CD4-positive, alpha-beta T cell (primary cell): ENCODE measurements at regions not wholly inside any gene's neighbourhood (a gene's known extent, or its start where the extent isn't known, plus 50 kb on each side); places are given as distances from the start of the nearest gene placed in this dataset.

ENCODE experiments used
- ATAC-seq: fragments of 200-7000 bp; cut with Tn5 transposase; one replicate; pipeline ENCODE4 v1.10.0; 2022; ENCODE audit warnings: mild to moderate bottlenecking; ENCODE audit not compliant: poor library complexity
- CTCF ChIA-PET: fragments of 350-600 bp; sonication (Branson Sonifier 250); formaldehyde crosslinking; loops from one replicate; lab custom pipeline; 2021; ENCODE audit warnings: antibody characterized with exemption, inconsistent platforms; lab: Charles Lee
- POLR2A ChIA-PET: fragments of 350-600 bp; sonication (Branson Sonifier 250); formaldehyde crosslinking; loops from one replicate; lab custom pipeline; 2021; ENCODE audit warnings: antibody characterized with exemption, inconsistent platforms; lab: Charles Lee
- DNase-seq, 14 experiments: peaks; one replicate each; pipeline ENCODE4 v3.0.0-alpha.2; 2013 to 2020; ENCODE audit warnings: mixed read lengths in 2 of 14
- H3K27ac ChIP-seq, 2 donors: one replicate each; pipeline versions ENCODE4 v1.5.1 to v1.7.0; 2013; ENCODE audit warnings: low read length in 2 of 2, low read depth in 1 of 2, mild to moderate bottlenecking in 1 of 2
- H3K27me3 ChIP-seq, 2 experiments: 1 replicate in 1 of 2; 2 replicates in 1 of 2; pipeline versions ENCODE4 v1.6.1 to v1.7.0; 2013; ENCODE audit warnings: low read length in 2 of 2, control low read depth in 1 of 2, mild to moderate bottlenecking in 1 of 2, moderate library complexity in 1 of 2; ENCODE audit not compliant: insufficient read depth in 2 of 2, control insufficient read depth in 1 of 2
- H3K36me3 ChIP-seq: one replicate; pipeline ENCODE4 v1.6.1; 2013; ENCODE audit warnings: low read length, control low read depth; ENCODE audit not compliant: insufficient read depth
- H3K4me1 ChIP-seq: one replicate; pipeline ENCODE4 v1.6.1; 2013; ENCODE audit warnings: low read length, control low read depth; ENCODE audit not compliant: insufficient read depth
- H3K4me3 ChIP-seq: one replicate; pipeline ENCODE4 v1.5.1; 2013; ENCODE audit warnings: mild to moderate bottlenecking, low read length, moderate library complexity
- H3K9me3 ChIP-seq, 2 experiments: 1 replicate in 1 of 2; 2 replicates in 1 of 2; pipeline versions ENCODE4 v1.6.1 to v1.7.0; 2013; ENCODE audit warnings: low read length in 2 of 2, mild to moderate bottlenecking in 2 of 2, control low read depth in 1 of 2, moderate library complexity in 1 of 2; ENCODE audit not compliant: control insufficient read depth in 1 of 2, insufficient read depth in 1 of 2
- H3K27ac Mint-ChIP-seq: one replicate; pipeline ENCODE4 v1.8.0; 2020; ENCODE audit warnings: mixed read lengths
- H3K27me3 Mint-ChIP-seq: one replicate; pipeline ENCODE4 v1.8.0; 2021; ENCODE audit warnings: mixed read lengths
- H3K36me3 Mint-ChIP-seq: one replicate; pipeline ENCODE4 v1.8.0; 2021; ENCODE audit warnings: low read depth, mixed read lengths
- H3K4me1 Mint-ChIP-seq: one replicate; pipeline ENCODE4 v1.8.0; 2021; ENCODE audit warnings: low read depth, mixed read lengths
- H3K4me3 Mint-ChIP-seq: one replicate; pipeline ENCODE4 v1.8.0; 2020; ENCODE audit warnings: mild to moderate bottlenecking, mixed read lengths
- H3K9me3 Mint-ChIP-seq: one replicate; pipeline ENCODE4 v1.8.0; 2020; ENCODE audit warnings: mixed read lengths
- intact Hi-C, 2 experiments: fragments of 100-400 bp; cut with DNase I in 1 of 2; cut with micrococcal nuclease in 1 of 2; formaldehyde crosslinking; loops; one replicate each; pipeline versions ENCODE4 v1.15.1 to v1.9.0; 2023 to 2025; cut with DNase I, micrococcal nuclease
- TF ChIP-seq, protein P1 (sequence below): fragments of 200-600 bp; IDR thresholded peaks from one replicate; pipeline ENCODE4 v1.8.0; 2022; ENCODE audit warnings: antibody characterized with exemption, mild to moderate bottlenecking

DNA sequence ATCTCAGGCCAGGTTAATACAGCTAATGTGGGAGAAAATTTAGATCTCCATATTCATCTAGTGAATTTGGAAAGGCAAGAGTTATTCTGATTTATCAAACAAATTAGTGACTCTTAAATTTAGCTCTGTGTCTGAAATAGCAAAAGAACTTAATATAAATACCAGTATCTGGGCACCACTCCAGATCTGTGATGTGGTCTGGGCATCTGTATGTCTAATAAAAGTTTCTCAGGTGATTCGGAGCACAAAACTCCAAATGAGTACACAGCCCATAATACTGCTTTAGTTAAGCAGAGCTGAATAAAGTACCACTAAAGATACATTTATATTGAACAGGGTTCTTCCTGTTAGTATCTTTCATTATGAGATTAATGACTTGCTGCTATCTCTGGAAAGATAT is 261.4 kb downstream of the BAMBI start:
- TF ChIP-seq, protein P1, sequence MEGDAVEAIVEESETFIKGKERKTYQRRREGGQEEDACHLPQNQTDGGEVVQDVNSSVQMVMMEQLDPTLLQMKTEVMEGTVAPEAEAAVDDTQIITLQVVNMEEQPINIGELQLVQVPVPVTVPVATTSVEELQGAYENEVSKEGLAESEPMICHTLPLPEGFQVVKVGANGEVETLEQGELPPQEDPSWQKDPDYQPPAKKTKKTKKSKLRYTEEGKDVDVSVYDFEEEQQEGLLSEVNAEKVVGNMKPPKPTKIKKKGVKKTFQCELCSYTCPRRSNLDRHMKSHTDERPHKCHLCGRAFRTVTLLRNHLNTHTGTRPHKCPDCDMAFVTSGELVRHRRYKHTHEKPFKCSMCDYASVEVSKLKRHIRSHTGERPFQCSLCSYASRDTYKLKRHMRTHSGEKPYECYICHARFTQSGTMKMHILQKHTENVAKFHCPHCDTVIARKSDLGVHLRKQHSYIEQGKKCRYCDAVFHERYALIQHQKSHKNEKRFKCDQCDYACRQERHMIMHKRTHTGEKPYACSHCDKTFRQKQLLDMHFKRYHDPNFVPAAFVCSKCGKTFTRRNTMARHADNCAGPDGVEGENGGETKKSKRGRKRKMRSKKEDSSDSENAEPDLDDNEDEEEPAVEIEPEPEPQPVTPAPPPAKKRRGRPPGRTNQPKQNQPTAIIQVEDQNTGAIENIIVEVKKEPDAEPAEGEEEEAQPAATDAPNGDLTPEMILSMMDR = no peak
- Histone ChIP-seq H3K27ac (no peak overlapping the region), H3K4me1 (no peaks in the 10 kb centered on the region), H3K36me3 (no peaks in the 10 kb centered on the region), H3K4me3 (no peak overlapping the region), H3K27me3 (peaks cover 0 to 4% of the 10 kb centered on the region in 2 experiments), H3K9me3 (peaks cover 0 to 22% of the 10 kb centered on the region in 2 experiments)
- Mint-ChIP-seq H3K27me3 (no peaks in the 10 kb centered on the region), H3K4me3 (no peak overlapping the region), H3K4me1 (no peaks in the 10 kb centered on the region), H3K27ac (no peak overlapping the region), H3K9me3 (peaks cover 4% of the 10 kb centered on the region), H3K36me3 (no peaks in the 10 kb centered on the region)
- ChIA-PET CTCF (no interaction called here), POLR2A (no interaction called here)
- intact Hi-C loops = no loop called here
- ATAC-seq (no peak), DNase-seq (no peak)

DNA sequence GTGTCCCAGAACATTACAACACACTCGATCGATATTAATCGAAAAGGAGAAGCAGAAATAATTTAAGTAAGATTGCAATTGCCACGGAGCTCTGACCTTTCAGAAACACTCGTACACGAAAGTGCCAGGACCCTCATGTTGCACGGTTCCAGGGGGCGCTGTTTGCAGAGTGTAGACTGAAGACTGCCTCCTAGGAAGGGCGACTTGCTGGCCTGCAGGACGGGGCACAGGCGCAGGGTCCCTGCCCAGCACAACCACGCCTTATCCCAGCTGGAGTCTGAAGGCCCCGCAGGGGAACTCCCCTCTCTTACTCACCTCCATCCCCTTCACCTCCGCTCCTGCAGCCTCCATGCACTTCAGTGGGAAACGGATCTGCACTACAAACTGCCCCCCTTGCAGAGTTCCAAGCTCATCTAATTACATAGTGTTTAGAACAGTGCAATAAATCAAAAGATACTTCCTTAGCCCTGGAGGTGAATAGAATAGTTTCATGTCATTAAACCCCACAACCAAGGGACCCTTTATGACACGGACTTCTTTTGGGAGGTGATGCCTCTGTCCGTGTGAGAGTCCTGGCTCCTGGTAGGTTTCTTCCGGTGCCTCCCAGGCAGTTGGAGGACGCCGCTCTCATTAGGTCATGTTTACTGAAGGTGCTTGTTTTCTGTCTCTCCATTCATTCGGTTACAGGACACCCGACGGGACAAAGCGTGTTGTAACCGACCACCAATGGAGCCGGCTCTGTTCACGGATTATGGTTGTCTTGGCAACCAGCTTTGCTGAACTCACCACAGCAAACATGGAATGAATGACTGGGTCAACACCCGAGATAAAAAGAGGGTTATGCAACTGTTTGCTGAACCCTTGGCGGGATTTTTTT is 262.2 kb downstream of the BAMBI start:
- ChIA-PET CTCF (no interaction called here), POLR2A (no interaction called here)
- no peak overlapping the region for H3K27ac ChIP-seq
- H3K27me3 ChIP-seq = peaks cover 0 to 4% of the 10 kb centered on the region in 2 experiments
- H3K36me3 ChIP-seq = no peaks in the 10 kb centered on the region
- TF ChIP-seq, protein P1 = no peak
- peaks cover 5% of the 10 kb centered on the region for H3K9me3 Mint-ChIP-seq
- no peak overlapping the region for H3K4me3 Mint-ChIP-seq
- H3K4me1 Mint-ChIP-seq = no peaks in the 10 kb centered on the region
- no peak overlapping the region for H3K27ac Mint-ChIP-seq
- H3K9me3 ChIP-seq = peaks cover 0 to 14% of the 10 kb centered on the region in 2 experiments
- H3K4me1 ChIP-seq = no peaks in the 10 kb centered on the region
- DNase-seq (no peak), ATAC-seq (no peak)
- H3K36me3 Mint-ChIP-seq = no peaks in the 10 kb centered on the region
- intact Hi-C loops = no loop called here
- H3K4me3 ChIP-seq = no peak overlapping the region
- no peaks in the 10 kb centered on the region for H3K27me3 Mint-ChIP-seq

DNA sequence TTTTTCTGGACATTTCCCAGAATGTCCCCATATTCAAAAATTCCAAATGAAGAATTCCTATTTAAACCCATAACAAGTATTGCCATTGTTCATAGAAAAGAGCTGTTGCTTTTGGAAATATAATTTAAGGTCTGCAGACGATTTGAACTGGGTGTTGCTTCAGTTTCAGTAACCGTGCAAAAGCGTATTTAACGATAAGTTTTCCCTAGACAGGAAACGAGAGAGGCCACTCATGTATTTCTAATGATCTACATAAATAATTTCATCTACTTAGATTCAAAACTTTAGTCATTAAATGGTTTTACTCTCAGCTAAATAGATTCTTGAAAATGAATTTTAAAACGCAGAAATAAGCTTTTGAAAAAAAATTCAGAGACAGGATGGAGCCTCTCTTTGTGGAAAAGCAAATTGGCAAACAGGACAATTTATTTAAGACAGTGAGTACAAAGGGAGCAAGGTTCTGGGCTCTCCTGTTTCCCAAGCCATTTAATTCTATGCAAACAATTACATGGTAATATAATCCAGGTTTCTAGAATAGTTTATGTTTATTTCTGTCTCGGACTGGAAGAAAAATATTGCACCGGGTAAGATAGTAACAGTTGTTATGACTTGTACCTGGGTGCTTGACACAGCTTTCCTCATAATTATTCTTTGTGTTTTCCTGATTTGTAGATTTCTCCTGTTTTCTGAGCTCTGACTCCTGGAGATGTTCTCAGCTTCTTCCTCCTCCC is 263.0 kb downstream of the BAMBI start:
- no peak overlapping the region for H3K4me3 ChIP-seq
- ATAC-seq = no peak
- H3K27ac ChIP-seq = no peak overlapping the region
- H3K4me3 Mint-ChIP-seq = no peak overlapping the region
- POLR2A ChIA-PET = no interaction called here
- H3K9me3 Mint-ChIP-seq = peaks cover 7% of the 10 kb centered on the region
- intact Hi-C loops = no loop called here
- CTCF ChIA-PET = no interaction called here
- TF ChIP-seq, protein P1 = no peak
- no peak overlapping the region for H3K27ac Mint-ChIP-seq
- DNase-seq = no peak
- H3K9me3 ChIP-seq = peaks cover 0 to 14% of the 10 kb centered on the region in 2 experiments
- peaks cover 0 to 4% of the 10 kb centered on the region in 2 experiments for H3K27me3 ChIP-seq
- peaks cover 4% of the 10 kb centered on the region for H3K27me3 Mint-ChIP-seq
- H3K4me1 Mint-ChIP-seq = no peaks in the 10 kb centered on the region
- H3K36me3 Mint-ChIP-seq = no peaks in the 10 kb centered on the region
- no peaks in the 10 kb centered on the region for H3K36me3 ChIP-seq
- no peaks in the 10 kb centered on the region for H3K4me1 ChIP-seq
